Omental fat pad (tissue), 3 donors: ENCODE measurements at regions not wholly inside any gene's neighbourhood (a gene's known extent, or its start where the extent isn't known, plus 50 kb on each side); places are given as distances from the start of the nearest gene placed in this dataset.

Experiments used
- ATAC-seq: fragments of 150-250 bp; one replicate; pipeline ENCODE4 v1.9.1; 2016; ENCODE audit warnings: mild to moderate bottlenecking, moderate library complexity; ENCODE audit not compliant: low FRiP score
- DNase-seq: peaks from one replicate; pipeline ENCODE4 v3.0.0-alpha.2; 2019; ENCODE audit warnings: low spot score
- TF ChIP-seq, protein P1 (sequence below), 3 donors: fragments of 450-650 bp; IDR thresholded peaks; one replicate each; pipeline ENCODE4 v1.5.1; 2016 to 2017; ENCODE audit warnings: antibody characterized with exemption in 3 of 3, mild to moderate bottlenecking in 3 of 3, moderate library complexity in 2 of 3

DNA sequence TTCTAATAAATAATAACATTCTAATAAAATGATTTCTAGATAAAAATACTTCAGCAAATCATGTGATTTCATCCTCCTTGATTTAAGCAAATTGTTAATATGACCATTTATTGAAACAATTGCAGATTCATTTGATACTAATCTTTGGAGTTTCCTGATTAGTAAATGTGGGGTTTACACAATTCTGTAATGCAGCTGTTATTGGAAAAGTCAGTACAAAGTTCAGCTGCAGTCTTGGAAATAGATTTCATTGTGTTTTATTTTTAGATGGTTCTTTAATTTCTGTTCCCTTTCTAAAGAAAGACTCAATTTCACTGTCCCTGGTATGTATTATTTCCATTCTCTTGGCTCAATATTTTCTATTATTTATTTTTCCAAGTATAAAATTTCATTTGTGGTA lies 342.0 kb downstream of the TBC1D32 start:
- no peak for DNase-seq
- TF ChIP-seq, protein P1, sequence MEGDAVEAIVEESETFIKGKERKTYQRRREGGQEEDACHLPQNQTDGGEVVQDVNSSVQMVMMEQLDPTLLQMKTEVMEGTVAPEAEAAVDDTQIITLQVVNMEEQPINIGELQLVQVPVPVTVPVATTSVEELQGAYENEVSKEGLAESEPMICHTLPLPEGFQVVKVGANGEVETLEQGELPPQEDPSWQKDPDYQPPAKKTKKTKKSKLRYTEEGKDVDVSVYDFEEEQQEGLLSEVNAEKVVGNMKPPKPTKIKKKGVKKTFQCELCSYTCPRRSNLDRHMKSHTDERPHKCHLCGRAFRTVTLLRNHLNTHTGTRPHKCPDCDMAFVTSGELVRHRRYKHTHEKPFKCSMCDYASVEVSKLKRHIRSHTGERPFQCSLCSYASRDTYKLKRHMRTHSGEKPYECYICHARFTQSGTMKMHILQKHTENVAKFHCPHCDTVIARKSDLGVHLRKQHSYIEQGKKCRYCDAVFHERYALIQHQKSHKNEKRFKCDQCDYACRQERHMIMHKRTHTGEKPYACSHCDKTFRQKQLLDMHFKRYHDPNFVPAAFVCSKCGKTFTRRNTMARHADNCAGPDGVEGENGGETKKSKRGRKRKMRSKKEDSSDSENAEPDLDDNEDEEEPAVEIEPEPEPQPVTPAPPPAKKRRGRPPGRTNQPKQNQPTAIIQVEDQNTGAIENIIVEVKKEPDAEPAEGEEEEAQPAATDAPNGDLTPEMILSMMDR (IDR thresholded peaks at IDR 0.05): no peak
- ATAC-seq: no peak

DNA sequence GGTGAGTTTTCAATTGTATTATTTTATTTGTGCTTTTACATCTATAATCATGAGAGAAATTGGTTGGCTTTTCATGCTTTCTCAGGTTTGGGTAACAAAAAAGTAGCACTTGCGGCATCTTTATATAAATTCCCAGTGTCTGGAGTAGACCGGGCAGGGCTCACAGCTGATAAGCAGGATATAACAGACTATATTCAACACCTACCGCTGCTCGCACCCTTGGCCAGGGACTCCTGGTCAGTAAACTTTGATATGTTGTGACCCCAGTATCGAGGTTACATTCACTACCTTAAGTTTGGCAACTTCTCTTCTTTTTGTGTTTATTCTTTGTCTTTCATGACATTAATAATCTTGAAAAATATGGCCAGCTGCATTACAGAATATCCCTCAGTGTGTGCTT lies 343.4 kb downstream of the TBC1D32 start:
- TF ChIP-seq, protein P1 (IDR thresholded peaks at IDR 0.05): no peak
- DNase-seq (no peak), ATAC-seq (no peak)

GRCh38 chr6:120981835-120982234 lies 352.4 kb downstream of the TBC1D32 start:
- DNase-seq: no peak
- ATAC-seq: no peak
- TF ChIP-seq, protein P1 (IDR thresholded peaks at IDR 0.05): no peak

DNA sequence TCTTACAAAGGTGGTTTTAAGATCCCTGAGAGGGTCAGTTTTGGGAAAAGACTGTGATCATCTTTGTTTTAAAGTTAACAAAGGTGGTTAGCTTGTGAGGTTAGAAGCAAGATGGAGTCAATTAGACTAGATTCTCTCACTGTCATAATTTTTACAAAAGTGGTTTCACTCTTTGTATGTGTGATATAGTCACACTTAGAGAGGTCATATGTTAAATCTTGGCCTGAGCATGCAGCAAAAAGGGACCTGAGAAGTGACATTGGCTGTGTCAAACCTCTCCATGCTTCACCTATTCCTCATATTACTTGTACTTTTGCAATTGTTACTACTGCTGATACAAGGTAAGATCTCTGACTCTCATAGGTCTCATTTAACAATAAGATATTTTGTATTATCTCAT lies 368.0 kb downstream of the TBC1D32 start:
- DNase-seq (no peak), ATAC-seq (no peak)
- TF ChIP-seq, protein P1 (IDR thresholded peaks at IDR 0.05): no peak

DNA sequence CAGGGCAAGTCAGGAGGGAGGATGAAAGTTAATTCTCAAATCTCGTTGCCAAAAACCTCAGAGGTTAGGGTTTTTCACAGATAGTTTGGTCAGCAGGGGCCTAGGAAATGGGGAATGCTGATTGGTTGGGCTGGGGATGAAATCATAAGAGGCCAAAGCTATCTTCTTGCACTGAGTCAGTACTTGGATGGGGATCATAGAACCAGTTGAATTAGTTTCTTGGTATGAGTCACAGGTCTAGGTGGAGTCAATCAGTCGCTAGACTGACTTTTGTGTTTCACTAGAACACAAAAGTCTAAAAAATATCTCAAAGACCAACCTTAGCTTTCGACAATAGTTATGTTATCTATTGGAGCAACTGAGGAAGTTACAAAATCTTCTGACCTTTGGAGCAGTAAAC lies 368.5 kb downstream of the TBC1D32 start:
- ATAC-seq: no peak
- no peak for DNase-seq
- TF ChIP-seq, protein P1 (IDR thresholded peaks at IDR 0.05): no peak

DNA sequence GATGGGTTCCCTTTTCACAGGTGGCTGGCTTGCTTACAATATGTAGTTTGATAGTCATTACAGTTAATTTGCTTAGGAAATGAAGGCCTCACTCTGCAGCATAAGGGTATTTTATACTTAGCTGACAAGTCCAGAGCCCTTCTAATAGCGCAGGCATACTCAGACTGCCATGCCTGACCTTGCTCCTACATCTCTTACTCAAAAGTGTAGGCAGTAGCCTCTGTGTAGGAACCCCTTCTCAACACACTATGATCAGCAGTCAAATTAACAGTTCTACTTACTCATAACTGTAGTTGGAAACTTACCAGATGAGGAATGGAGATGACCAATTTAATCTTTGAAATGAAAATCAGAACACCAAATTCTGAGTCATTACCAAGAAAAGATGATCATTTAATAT lies 373.5 kb downstream of the TBC1D32 start:
- TF ChIP-seq, protein P1 (IDR thresholded peaks at IDR 0.05): no peak
- no peak for DNase-seq
- ATAC-seq: no peak

- ATAC-seq: no peak
- DNase-seq: no peak
- TF ChIP-seq, protein P1 (IDR thresholded peaks at IDR 0.05): no peak
Observed at GRCh38 chr6:120954111-120954510, 380.2 kb downstream of the TBC1D32 start.
